ENCODE measurements at regions not wholly inside any gene's neighbourhood (a gene's known extent, or its start where the extent isn't known, plus 50 kb on each side); places are given as distances from the start of the nearest gene placed in this dataset.

GRCh38 chr5:89343666-89344065, 460.7 kb upstream of the MEF2C start:
- no peak overlapping the region for H3K9ac ChIP-seq (ENCODE audit: low read length)
- H3F3A ChIP-seq (ENCODE audit: insufficient read depth): no peaks in the 10 kb centered on the region
- no peaks in the 10 kb centered on the region for H3K79me2 ChIP-seq (ENCODE audit: insufficient read depth, low read length)
- H3K9me3 ChIP-seq (ENCODE audit: insufficient read depth, low read length): no peaks in the 10 kb centered on the region
- H3K9me2 ChIP-seq (replicated peaks; ENCODE audit: insufficient read depth, low read length): no peaks in the 10 kb centered on the region
- no peaks in the 10 kb centered on the region for H3K27me3 ChIP-seq (ENCODE audit: low read length)
- H4K20me1 ChIP-seq (ENCODE audit: low read depth, low read length): no peaks in the 10 kb centered on the region
- H3K27ac ChIP-seq (ENCODE audit: low read depth, low read length): no peak overlapping the region
- H3K4me3 ChIP-seq (ENCODE audit: insufficient read depth, low read length, poor library complexity, severe bottlenecking): no peak overlapping the region
- no peak overlapping the region for H3K4me2 ChIP-seq (ENCODE audit: low read depth, low read length, poor library complexity, severe bottlenecking)
- H2AFZ ChIP-seq (ENCODE audit: low read depth, low read length, severe bottlenecking): no peak overlapping the region
- TF ChIP-seq EZH2phosphoT487 (conservative IDR thresholded peaks at IDR 0.05; ENCODE audit: low read length) (no peak), CTCF (IDR thresholded peaks at IDR 0.05; ENCODE audit: insufficient read depth, low read length, poor library complexity, severe bottlenecking) (no peak)
- no peaks in the 10 kb centered on the region for H3K36me3 ChIP-seq (ENCODE audit: low read length)

- TF ChIP-seq EZH2phosphoT487 (conservative IDR thresholded peaks at IDR 0.05; ENCODE audit: low read length) (no peak), CTCF (IDR thresholded peaks at IDR 0.05; ENCODE audit: insufficient read depth, low read length, poor library complexity, severe bottlenecking) (no peak)
- no peak overlapping the region for H3K27ac ChIP-seq (ENCODE audit: low read depth, low read length)
- H3K9me2 ChIP-seq (replicated peaks; ENCODE audit: insufficient read depth, low read length): no peaks in the 10 kb centered on the region
- no peak overlapping the region for H3K4me3 ChIP-seq (ENCODE audit: insufficient read depth, low read length, poor library complexity, severe bottlenecking)
- no peaks in the 10 kb centered on the region for H3K36me3 ChIP-seq (ENCODE audit: low read length)
- no peak overlapping the region for H3K9ac ChIP-seq (ENCODE audit: low read length)
- H4K20me1 ChIP-seq (ENCODE audit: low read depth, low read length): no peaks in the 10 kb centered on the region
- H3K4me2 ChIP-seq (ENCODE audit: low read depth, low read length, poor library complexity, severe bottlenecking): no peak overlapping the region
- H3K27me3 ChIP-seq (ENCODE audit: low read length): no peaks in the 10 kb centered on the region
- H3K79me2 ChIP-seq (ENCODE audit: insufficient read depth, low read length): no peaks in the 10 kb centered on the region
- H3F3A ChIP-seq (ENCODE audit: insufficient read depth): no peaks in the 10 kb centered on the region
- H2AFZ ChIP-seq (ENCODE audit: low read depth, low read length, severe bottlenecking): no peak overlapping the region
- no peaks in the 10 kb centered on the region for H3K9me3 ChIP-seq (ENCODE audit: insufficient read depth, low read length)
Observed at GRCh38 chr5:89342106-89342876, 459.3 kb upstream of the MEF2C start.

- no peaks in the 10 kb centered on the region for H3F3A ChIP-seq (ENCODE audit: insufficient read depth)
- H3K4me3 ChIP-seq (ENCODE audit: insufficient read depth, low read length, poor library complexity, severe bottlenecking): no peak overlapping the region
- no peaks in the 10 kb centered on the region for H3K9me3 ChIP-seq (ENCODE audit: insufficient read depth, low read length)
- H4K20me1 ChIP-seq (ENCODE audit: low read depth, low read length): no peaks in the 10 kb centered on the region
- H3K9ac ChIP-seq (ENCODE audit: low read length): no peak overlapping the region
- no peak overlapping the region for H3K27ac ChIP-seq (ENCODE audit: low read depth, low read length)
- H3K4me2 ChIP-seq (ENCODE audit: low read depth, low read length, poor library complexity, severe bottlenecking): no peak overlapping the region
- TF ChIP-seq CTCF (IDR thresholded peaks at IDR 0.05; ENCODE audit: insufficient read depth, low read length, poor library complexity, severe bottlenecking): no peak
- no peak for TF ChIP-seq EZH2phosphoT487 (conservative IDR thresholded peaks at IDR 0.05; ENCODE audit: low read length)
- H3K36me3 ChIP-seq (ENCODE audit: low read length): no peaks in the 10 kb centered on the region
- no peak overlapping the region for H2AFZ ChIP-seq (ENCODE audit: low read depth, low read length, severe bottlenecking)
- no peaks in the 10 kb centered on the region for H3K9me2 ChIP-seq (replicated peaks; ENCODE audit: insufficient read depth, low read length)
- H3K79me2 ChIP-seq (ENCODE audit: insufficient read depth, low read length): no peaks in the 10 kb centered on the region
- H3K27me3 ChIP-seq (ENCODE audit: low read length): no peaks in the 10 kb centered on the region
Observed at GRCh38 chr5:89338935-89339334, 456.0 kb upstream of the MEF2C start.

Data from SU-DHL-6 (cell line).